ENCODE measurements at regions not wholly inside any gene's neighbourhood (a gene's known extent, or its start where the extent isn't known, plus 50 kb on each side); places are given as distances from the start of the nearest gene placed in this dataset.

- Histone ChIP-seq H3K27me3 (no peaks in the 10 kb centered on the region), H3K4me1 (peaks cover 17% of the 10 kb centered on the region), H3K9me3 (peaks cover 47% of the 10 kb centered on the region), H3K36me3 (no peaks in the 10 kb centered on the region), H3K4me3 (ENCODE audit: low read depth, low read length) (no peak overlapping the region)
- no peak for TF ChIP-seq CTCF (IDR thresholded peaks at IDR 0.05; ENCODE audit: low read depth, low read length)
- peak; percentile 99 for DNase-seq
Observed at GRCh38 chr2:16035747-16036745, 95.7 kb downstream of the MYCN start.

- DNase-seq = peak; percentile 93
- H3K9me3 ChIP-seq = peaks cover 47% of the 10 kb centered on the region
- no peak overlapping the region for H3K4me3 ChIP-seq (ENCODE audit: low read depth, low read length)
- no peaks in the 10 kb centered on the region for H3K27me3 ChIP-seq
- H3K4me1 ChIP-seq = peaks cover 17% of the 10 kb centered on the region
- no peaks in the 10 kb centered on the region for H3K36me3 ChIP-seq
- no peak for TF ChIP-seq CTCF (IDR thresholded peaks at IDR 0.05; ENCODE audit: low read depth, low read length)
Observed at GRCh38 chr2:16034975-16035746, 94.8 kb downstream of the MYCN start.

GRCh38 chr2:16034151-16034974 lies 94.0 kb downstream of the MYCN start:
- H3K27me3 ChIP-seq = no peaks in the 10 kb centered on the region
- peaks cover 45% of the 10 kb centered on the region for H3K9me3 ChIP-seq
- H3K4me1 ChIP-seq = peaks cover 15% of the 10 kb centered on the region
- no peak for TF ChIP-seq CTCF (IDR thresholded peaks at IDR 0.05; ENCODE audit: low read depth, low read length)
- no peak overlapping the region for H3K4me3 ChIP-seq (ENCODE audit: low read depth, low read length)
- no peaks in the 10 kb centered on the region for H3K36me3 ChIP-seq
- peak; percentile 100 for DNase-seq

DNA sequence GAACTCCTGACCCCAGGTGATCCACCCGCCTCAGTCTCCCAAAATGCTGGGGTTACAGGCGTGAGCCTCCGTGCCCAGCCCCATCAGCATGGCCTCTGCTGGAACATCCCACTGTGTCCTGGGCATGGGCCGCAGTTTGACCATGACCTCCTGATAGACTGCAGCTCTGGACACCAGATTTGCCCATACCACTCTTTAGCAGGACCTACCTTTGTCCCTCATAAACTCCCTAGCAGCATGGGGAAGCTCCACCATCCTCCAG lies 92.6 kb downstream of the MYCN start:
- no peak overlapping the region for H3K4me3 ChIP-seq (ENCODE audit: low read depth, low read length)
- no peaks in the 10 kb centered on the region for H3K27me3 ChIP-seq
- no peaks in the 10 kb centered on the region for H3K36me3 ChIP-seq
- DNase-seq = no peak
- peaks cover 14% of the 10 kb centered on the region for H3K4me1 ChIP-seq
- no peak for TF ChIP-seq CTCF (IDR thresholded peaks at IDR 0.05; ENCODE audit: low read depth, low read length)
- H3K9me3 ChIP-seq = peaks cover 41% of the 10 kb centered on the region

DNA sequence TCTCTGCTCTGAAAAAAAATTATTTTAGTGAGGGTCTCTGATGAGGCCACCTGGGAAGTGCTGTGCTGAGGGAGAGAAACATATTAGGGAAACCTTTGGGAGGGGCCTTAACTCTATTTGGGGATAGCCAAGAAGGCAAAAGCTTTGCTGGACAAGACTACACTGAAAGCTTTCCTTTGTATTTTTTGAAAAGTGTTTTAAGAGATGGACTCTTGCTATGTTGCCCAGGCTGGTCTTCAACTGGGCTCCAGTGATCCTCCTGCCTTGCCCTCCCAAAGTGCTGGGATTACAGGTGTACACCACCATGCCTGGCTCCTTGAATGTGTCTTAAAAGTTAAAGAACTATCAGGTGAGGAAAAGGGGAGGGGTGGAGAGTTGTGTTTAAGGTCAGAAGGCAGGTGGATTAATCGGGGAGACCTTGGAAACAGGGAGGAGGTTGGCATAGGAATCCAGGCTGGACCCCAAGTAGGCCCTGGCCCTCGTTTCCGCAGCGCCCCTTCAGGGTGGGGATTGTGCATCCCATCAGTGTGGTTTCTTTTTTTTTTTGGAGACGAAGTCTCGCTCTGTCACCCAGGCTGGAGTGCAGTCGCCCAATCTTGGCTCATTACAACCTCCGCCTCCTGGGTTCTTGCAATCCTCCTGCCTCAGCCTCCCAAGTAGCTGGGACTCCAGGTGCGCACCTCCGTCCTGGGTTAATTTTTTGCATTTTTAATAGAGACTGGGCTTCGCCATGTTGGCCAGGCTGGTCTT lies 92.1 kb downstream of the MYCN start:
- no peak for TF ChIP-seq CTCF (IDR thresholded peaks at IDR 0.05; ENCODE audit: low read depth, low read length)
- peaks cover 9% of the 10 kb centered on the region for H3K4me1 ChIP-seq
- no peaks in the 10 kb centered on the region for H3K36me3 ChIP-seq
- no peaks in the 10 kb centered on the region for H3K27me3 ChIP-seq
- peaks cover 36% of the 10 kb centered on the region for H3K9me3 ChIP-seq
- no peak overlapping the region for H3K4me3 ChIP-seq (ENCODE audit: low read depth, low read length)
- peak; percentile 98 for DNase-seq
